HEK293 (cell line): ENCODE measurements at regions not wholly inside any gene's neighbourhood (a gene's known extent, or its start where the extent isn't known, plus 50 kb on each side); places are given as distances from the start of the nearest gene placed in this dataset.

Experiments
- CTCF ChIA-PET: fragments of 350-600 bp; formaldehyde crosslinking; extraction: SDS; loops from one replicate; lab custom pipeline; 2021; ENCODE audit warnings: antibody characterized with exemption; lab: Yijun Ruan, JAX
- POLR2A ChIA-PET: fragments of 300-600 bp; formaldehyde crosslinking; extraction: SDS; loops from one replicate; lab custom pipeline; 2020; ENCODE audit warnings: antibody characterized with exemption, inconsistent platforms; lab: Yijun Ruan, JAX
- H3K27ac ChIP-seq: fragments of 200-500 bp; sonication (Bioruptor generic); 2 replicates; pipeline ENCODE4 v1.5.1; 2014; ENCODE audit warnings: low read depth, low read length, control low read depth, inconsistent platforms; ENCODE audit errors: extremely low read depth
- H3K36me3 ChIP-seq, 2 experiments: fragments of 200-500 bp in 1 of 2; sonication (Bioruptor generic) in 1 of 2; 1 replicate in 1 of 2; 2 replicates in 1 of 2; pipeline ENCODE4 v1.5.1; 2014 to 2017; ENCODE audit warnings: inconsistent platforms in 2 of 2, low read length in 2 of 2; ENCODE audit not compliant: control insufficient read depth in 2 of 2, insufficient read depth in 1 of 2
- H3K4me1 ChIP-seq: fragments of 200-500 bp; sonication (Bioruptor generic); 2 replicates; pipeline ENCODE4 v1.5.1; 2014; ENCODE audit warnings: mild to moderate bottlenecking, low read length, inconsistent platforms; ENCODE audit not compliant: control insufficient read depth, insufficient read depth
- H3K4me3 ChIP-seq: 2 replicates; pipeline ENCODE4 v1.5.1; 2011; ENCODE audit warnings: low read depth, mild to moderate bottlenecking, control low read depth, low read length, moderate library complexity
- H3K9me3 ChIP-seq: fragments of 200-500 bp; sonication (Bioruptor generic); 2 replicates; pipeline ENCODE4 v1.5.1; 2014; ENCODE audit warnings: low read depth, low read length, inconsistent platforms; ENCODE audit not compliant: control insufficient read depth, insufficient read depth
- BCL11B ChIP-seq: fragments of 450-650 bp; formaldehyde crosslinking; IDR thresholded peaks from 2 replicates; pipeline ENCODE4 v1.5.1; 2016; ENCODE audit warnings: low read depth, missing biosample characterization, missing genetic modification characterization
- CTCF ChIP-seq: fragments of 450-650 bp; formaldehyde crosslinking; IDR thresholded peaks from 2 replicates; pipeline ENCODE4 v1.5.1; 2016; ENCODE audit warnings: missing biosample characterization, missing genetic modification characterization
- KLF8 ChIP-seq: fragments of 450-650 bp; formaldehyde crosslinking; IDR thresholded peaks from 2 replicates; pipeline ENCODE4 v1.5.1; 2016; ENCODE audit warnings: missing biosample characterization, missing genetic modification characterization
- MYNN ChIP-seq: fragments of 450-650 bp; formaldehyde crosslinking; IDR thresholded peaks from 2 replicates; pipeline ENCODE4 v1.5.1; 2016; ENCODE audit warnings: missing biosample characterization, missing genetic modification characterization, borderline replicate concordance
- SP3 ChIP-seq: fragments of 450-650 bp; formaldehyde crosslinking; IDR thresholded peaks from 2 replicates; pipeline ENCODE4 v1.5.1; 2016; ENCODE audit warnings: missing biosample characterization, missing genetic modification characterization
- SP7 ChIP-seq: fragments of 450-650 bp; formaldehyde crosslinking; IDR thresholded peaks from 2 replicates; pipeline ENCODE4 v1.5.1; 2016; ENCODE audit warnings: missing biosample characterization, missing genetic modification characterization
- ZBTB11 ChIP-seq: fragments of 450-650 bp; formaldehyde crosslinking; conservative IDR thresholded peaks from 2 replicates; pipeline ENCODE4 v1.5.1; 2016; ENCODE audit warnings: low read depth, missing biosample characterization, missing genetic modification characterization
- ZEB2 ChIP-seq: fragments of 450-650 bp; formaldehyde crosslinking; IDR thresholded peaks from 2 replicates; pipeline ENCODE4 v1.5.1; 2016; ENCODE audit warnings: missing biosample characterization, missing genetic modification characterization
- ZFP37 ChIP-seq: fragments of 450-650 bp; formaldehyde crosslinking; IDR thresholded peaks from 2 replicates; pipeline ENCODE4 v1.5.1; 2016; ENCODE audit warnings: missing biosample characterization, missing genetic modification characterization
- ZNF114 ChIP-seq: fragments of 450-650 bp; formaldehyde crosslinking; IDR thresholded peaks from 2 replicates; pipeline ENCODE4 v1.5.0; 2017; ENCODE audit warnings: missing biosample characterization, missing genetic modification characterization
- ZNF133 ChIP-seq: fragments of 450-650 bp; formaldehyde crosslinking; IDR thresholded peaks from 2 replicates; pipeline ENCODE4 v1.5.1; 2016; ENCODE audit warnings: missing biosample characterization, missing genetic modification characterization
- ZNF221 ChIP-seq: fragments of 450-650 bp; formaldehyde crosslinking; IDR thresholded peaks from 2 replicates; pipeline ENCODE4 v1.5.1; 2017; ENCODE audit warnings: missing biosample characterization, missing genetic modification characterization, borderline replicate concordance
- ZNF248 ChIP-seq: fragments of 450-650 bp; formaldehyde crosslinking; IDR thresholded peaks from 2 replicates; pipeline ENCODE4 v1.5.1; 2017; ENCODE audit warnings: missing biosample characterization, missing genetic modification characterization
- ZNF26 ChIP-seq: fragments of 450-650 bp; formaldehyde crosslinking; IDR thresholded peaks from 2 replicates; pipeline ENCODE4 v1.5.1; 2016; ENCODE audit warnings: missing biosample characterization, missing genetic modification characterization
- ZNF335 ChIP-seq: fragments of 450-650 bp; formaldehyde crosslinking; conservative IDR thresholded peaks from 2 replicates; pipeline ENCODE4 v1.5.1; 2016; ENCODE audit warnings: missing biosample characterization, missing genetic modification characterization
- ZNF398 ChIP-seq: fragments of 450-650 bp; formaldehyde crosslinking; IDR thresholded peaks from 2 replicates; pipeline ENCODE4 v1.5.1; 2017; ENCODE audit warnings: missing biosample characterization, missing genetic modification characterization
- ZNF404 ChIP-seq: fragments of 450-650 bp; formaldehyde crosslinking; IDR thresholded peaks from 2 replicates; pipeline ENCODE4 v1.5.1; 2017; ENCODE audit warnings: missing biosample characterization, missing genetic modification characterization
- ZNF501 ChIP-seq: fragments of 450-650 bp; formaldehyde crosslinking; IDR thresholded peaks from 2 replicates; pipeline ENCODE4 v1.5.1; 2016; ENCODE audit warnings: missing biosample characterization, missing genetic modification characterization
- ZNF555 ChIP-seq: fragments of 450-650 bp; formaldehyde crosslinking; conservative IDR thresholded peaks from 2 replicates; pipeline ENCODE4 v1.5.1; 2017; ENCODE audit warnings: missing biosample characterization, mild to moderate bottlenecking, missing genetic modification characterization, inconsistent platforms
- ZNF624 ChIP-seq: fragments of 450-650 bp; formaldehyde crosslinking; IDR thresholded peaks from 2 replicates; pipeline ENCODE4 v1.5.1; 2017; ENCODE audit warnings: missing biosample characterization, missing genetic modification characterization
- ZNF629 ChIP-seq: fragments of 450-650 bp; formaldehyde crosslinking; IDR thresholded peaks from 2 replicates; pipeline ENCODE4 v1.5.1; 2017; ENCODE audit warnings: missing biosample characterization, missing genetic modification characterization
- ZNF658 ChIP-seq: fragments of 450-650 bp; formaldehyde crosslinking; IDR thresholded peaks from 2 replicates; pipeline ENCODE4; 2016; ENCODE audit warnings: missing biosample characterization, missing genetic modification characterization
- ZNF670 ChIP-seq: fragments of 450-650 bp; formaldehyde crosslinking; IDR thresholded peaks from 2 replicates; pipeline ENCODE4 v1.5.1; 2016; ENCODE audit warnings: missing biosample characterization, missing genetic modification characterization, low read depth
- ZNF777 ChIP-seq: fragments of 450-650 bp; formaldehyde crosslinking; IDR thresholded peaks from 2 replicates; pipeline ENCODE4 v1.5.1; 2017; ENCODE audit warnings: missing biosample characterization, missing genetic modification characterization, borderline replicate concordance
- ZSCAN4 ChIP-seq: fragments of 450-650 bp; formaldehyde crosslinking; IDR thresholded peaks from 2 replicates; pipeline ENCODE4 v1.5.1; 2017; ENCODE audit warnings: missing biosample characterization, missing genetic modification characterization

- no peak for TF ChIP-seq ZNF629 (tag by site-specific recombination)
These were observed 162.7 kb upstream of the KIT start (continued) for GRCh38 chr4:54495091-54495490.

GRCh38 chr4:54495641-54496040 lies 162.1 kb upstream of the KIT start:
- Histone ChIP-seq H3K36me3 (no peaks in the 10 kb centered on the region), H3K4me1 (no peaks in the 10 kb centered on the region), H3K27ac (no peak overlapping the region), H3K9me3 (no peaks in the 10 kb centered on the region), H3K4me3 (no peak overlapping the region)
- TF ChIP-seq ZNF658 (no peak), ZNF114 (tag by site-specific recombination) (no peak), ZNF26 (no peak), ZNF624 (tag by site-specific recombination) (no peak), ZNF335 (tag by site-specific recombination) (no peak), ZBTB11 (tag by site-specific recombination) (no peak), ZNF501 (no peak), ZNF221 (tag by site-specific recombination) (no peak), ZNF398 (no peak), ZNF555 (no peak), MYNN (tag by site-specific recombination) (no peak), SP7 (tag by site-specific recombination) (no peak), ZNF248 (tag by site-specific recombination) (no peak), ZNF670 (no peak), ZEB2 (no peak)
- CTCF ChIA-PET, result no interaction called here
- POLR2A ChIA-PET, result no interaction called here

- ChIA-PET CTCF (no interaction called here), POLR2A (no interaction called here)
- Histone ChIP-seq H3K4me3 (no peak overlapping the region), H3K36me3 (no peaks in the 10 kb centered on the region), H3K4me1 (no peaks in the 10 kb centered on the region), H3K9me3 (no peaks in the 10 kb centered on the region), H3K27ac (no peak overlapping the region)
- TF ChIP-seq CTCF (tag by site-specific recombination) (no peak), BCL11B (tag by site-specific recombination) (no peak), ZNF404 (tag by site-specific recombination) (no peak), ZSCAN4 (no peak), SP3 (tag by site-specific recombination) (no peak), ZNF777 (tag by site-specific recombination) (no peak), ZFP37 (tag by site-specific recombination) (no peak), ZNF248 (tag by site-specific recombination) (no peak), KLF8 (no peak), ZNF133 (tag by site-specific recombination) (no peak)
These were observed 161.3 kb upstream of the KIT start for GRCh38 chr4:54496412-54496811.
